HCT116 (cell line): ENCODE measurements at regions not wholly inside any gene's neighbourhood (a gene's known extent, or its start where the extent isn't known, plus 50 kb on each side); places are given as distances from the start of the nearest gene placed in this dataset.

Experiments used
- ATAC-seq: fragments of 200-7000 bp; cut with Tn5 transposase; 2 replicates; pipeline ENCODE4 v1.9.1; 2020; ENCODE audit warnings: mild to moderate bottlenecking, moderate library complexity
- BruUV-seq: library from RNA; stranded (reverse); fragments of 400-500 nt; replicated peaks from 2 replicates; lab custom pipeline; 2021; lab: Mats Ljungman, UMichigan
- CTCF ChIA-PET: fragments of 300-600 bp; sonication (Branson Sonifier 250); formaldehyde crosslinking; loops from one replicate; lab custom pipeline; 2021; ENCODE audit warnings: antibody characterized with exemption; lab: Charles Lee
- POLR2A ChIA-PET: fragments of 300-600, 350-600 bp; sonication (Branson Sonifier 250); formaldehyde crosslinking; loops from one replicate; lab custom pipeline; 2021; ENCODE audit warnings: antibody characterized with exemption; lab: Charles Lee
- RAD21 ChIA-PET, 2 experiments: fragments of 300-600 bp; sonication (Branson Sonifier 250); formaldehyde crosslinking; loops; one replicate each; lab custom pipeline; 2023; ENCODE audit warnings: low total read pairs in 2 of 2; ENCODE audit not compliant: uncharacterized antibody in 2 of 2, unreplicated experiment in 2 of 2, low non-redundant PET in 1 of 2; lab: Charles Lee
- DNase-seq: peaks from one replicate; pipeline ENCODE4 v3.0.0-alpha.2; 2010; ENCODE audit warnings: low read depth, low spot score
- H2AFZ ChIP-seq: fragments of 200-600 bp; shearing (Covaris generic), sonication (generic); 2 replicates; pipeline ENCODE4 v1.6.1; 2017; ENCODE audit warnings: low read depth, mixed run types, mixed read lengths, antibody characterized with exemption, low read length; ENCODE audit not compliant: poor library complexity, severe bottlenecking
- H3K27ac ChIP-seq: 2 replicates; pipeline ENCODE4 v1.5.1; 2012; ENCODE audit warnings: low read depth, low read length
- H3K27me3 ChIP-seq: fragments of 200-600 bp; sonication (generic); 2 replicates; pipeline ENCODE4 v1.6.1; 2016; ENCODE audit warnings: mixed run types, low read length, mixed read lengths; ENCODE audit not compliant: insufficient read depth
- H3K36me3 ChIP-seq, 2 experiments: fragments of 200-500 bp in 1 of 2; fragments of 200-600 bp in 1 of 2; sonication (Bioruptor generic) in 1 of 2; sonication (generic) in 1 of 2; 2 replicates each; pipeline versions ENCODE4 v1.5.1 to v1.6.1; 2014 to 2016; ENCODE audit warnings: low read length in 2 of 2, inconsistent platforms in 1 of 2, mixed read lengths in 1 of 2, mixed run types in 1 of 2; ENCODE audit not compliant: insufficient read depth in 2 of 2, control insufficient read depth in 1 of 2
- H3K4me1 ChIP-seq, 2 experiments: fragments of 200-600 bp in 1 of 2; sonication (generic) in 1 of 2; 2 replicates each; pipeline versions ENCODE4 v1.5.1 to v1.6.1; 2012 to 2017; ENCODE audit warnings: low read length in 2 of 2, inconsistent platforms in 1 of 2, mild to moderate bottlenecking in 1 of 2, mixed read lengths in 1 of 2, mixed run types in 1 of 2, moderate library complexity in 1 of 2; ENCODE audit not compliant: insufficient read depth in 2 of 2, control insufficient read depth in 1 of 2
- H3K4me2 ChIP-seq: fragments of 200-600 bp; sonication (generic); 2 replicates; pipeline ENCODE4 v1.6.1; 2017; ENCODE audit warnings: mixed run types, low read length, mixed read lengths
- H3K4me3 ChIP-seq, 2 experiments: fragments of 200-600 bp in 1 of 2; sonication (generic) in 1 of 2; replicated peaks in 1 of 2; 2 replicates each; pipeline ENCODE4 v1.5.1; 2011 to 2016; ENCODE audit warnings: low read length in 2 of 2, control low read depth in 1 of 2, low read depth in 1 of 2, mild to moderate bottlenecking in 1 of 2, mixed read lengths in 1 of 2, mixed run types in 1 of 2
- H3K79me2 ChIP-seq: fragments of 200-600 bp; sonication (generic); 2 replicates; pipeline ENCODE4 v1.6.1; 2017; ENCODE audit warnings: mild to moderate bottlenecking, mixed run types, low read length, moderate library complexity, mixed read lengths; ENCODE audit not compliant: insufficient read depth
- H3K9ac ChIP-seq: fragments of 200-600 bp; sonication (generic); 2 replicates; pipeline ENCODE4 v1.6.1; 2016; ENCODE audit warnings: low read length, mixed read lengths
- H3K9me2 ChIP-seq: fragments of 200-600 bp; sonication (generic), shearing (Covaris generic); 2 replicates; pipeline ENCODE4 v1.6.1; 2017; ENCODE audit warnings: mixed run types, mild to moderate bottlenecking, moderate library complexity; ENCODE audit not compliant: insufficient read depth
- H3K9me3 ChIP-seq, 2 experiments: fragments of 200-500 bp in 1 of 2; fragments of 200-600 bp in 1 of 2; sonication (Bioruptor generic) in 1 of 2; sonication (generic) in 1 of 2; 2 replicates each; pipeline ENCODE4 v1.6.1; 2014 to 2017; ENCODE audit warnings: low read length in 2 of 2, mixed read lengths in 2 of 2, inconsistent platforms in 1 of 2, low read depth in 1 of 2, mild to moderate bottlenecking in 1 of 2, mixed run types in 1 of 2, moderate library complexity in 1 of 2; ENCODE audit not compliant: control insufficient read depth in 1 of 2, insufficient read depth in 1 of 2
- H4K20me1 ChIP-seq: fragments of 200-600 bp; sonication (generic), shearing (Covaris generic); 2 replicates; pipeline ENCODE4 v1.6.1; 2017; ENCODE audit warnings: mixed run types, mild to moderate bottlenecking, moderate library complexity; ENCODE audit not compliant: insufficient read depth
- EZH2 ChIP-seq: fragments of 200-600 bp; sonication (generic); IDR thresholded peaks from 2 replicates; pipeline ENCODE4 v1.6.1; 2017; ENCODE audit warnings: antibody characterized with exemption, mixed run types
- JUND ChIP-seq: IDR thresholded peaks from 2 replicates; pipeline ENCODE4 v1.6.1; 2012
- YY1 ChIP-seq: IDR thresholded peaks from 2 replicates; pipeline ENCODE4 v1.6.1; 2011; ENCODE audit warnings: low read length, low read depth, moderate library complexity, mild to moderate bottlenecking; ENCODE audit not compliant: insufficient replicate concordance; ENCODE audit errors: extremely low read depth
- ZBTB33 ChIP-seq: IDR thresholded peaks from 2 replicates; pipeline ENCODE4 v1.6.1; 2011; ENCODE audit warnings: mild to moderate bottlenecking, low read length, moderate library complexity; ENCODE audit not compliant: insufficient replicate concordance; ENCODE audit errors: extremely low read depth
- intact Hi-C: fragments of 100-400 bp; cut with micrococcal nuclease; formaldehyde crosslinking; loops from 2 replicates; pipeline ENCODE4 v1.10.0; 2022

GRCh38 chr13:111492341-111492950 is 172.0 kb downstream of the TEX29 start:
- Histone ChIP-seq H2AFZ (no peak overlapping the region), H3K79me2 (no peaks in the 10 kb centered on the region), H3K27me3 (peaks cover 4% of the 10 kb centered on the region), H3K36me3 (no peaks in the 10 kb centered on the region), H3K9me2 (no peaks in the 10 kb centered on the region), H3K4me1 (no peaks in the 10 kb centered on the region), H3K9me3 (peaks cover 0 to 1% of the 10 kb centered on the region in 2 experiments; a peak in 1 of 4 replicates), H3K9ac (no peak overlapping the region), H3K4me3 (no peak overlapping the region), H3K4me2 (no peak overlapping the region), H3K27ac (no peak overlapping the region), H4K20me1 (no peaks in the 10 kb centered on the region)
- CTCF ChIA-PET: no interaction called here
- intact Hi-C loops: no loop called here
- RAD21 ChIA-PET: no interaction called here
- DNase-seq (no peak), ATAC-seq (no peak)
- TF ChIP-seq ZBTB33: no peak
- TF ChIP-seq JUND: no peak
- no peak for TF ChIP-seq EZH2
- no peak for TF ChIP-seq YY1
- POLR2A ChIA-PET: no interaction called here
- BruUV-seq: no TSS peak

GRCh38 chr13:111492958-111493357 is 172.5 kb downstream of the TEX29 start:
- ChIA-PET RAD21 (no interaction called here), POLR2A (no interaction called here), CTCF (no interaction called here)
- no peaks in the 10 kb centered on the region for H4K20me1 ChIP-seq
- no peaks in the 10 kb centered on the region for H3K36me3 ChIP-seq
- no peak overlapping the region for H2AFZ ChIP-seq
- H3K9ac ChIP-seq: no peak overlapping the region
- no TSS peak for BruUV-seq
- ATAC-seq (no peak), DNase-seq (no peak)
- no peaks in the 10 kb centered on the region for H3K4me1 ChIP-seq
- H3K9me3 ChIP-seq: no peaks in the 10 kb centered on the region
- intact Hi-C loops: no loop called here
- no peak overlapping the region for H3K27ac ChIP-seq
- no peak for TF ChIP-seq ZBTB33
- no peak for TF ChIP-seq EZH2
- no peak for TF ChIP-seq JUND
- peaks cover 4% of the 10 kb centered on the region for H3K27me3 ChIP-seq
- no peaks in the 10 kb centered on the region for H3K9me2 ChIP-seq
- H3K79me2 ChIP-seq: no peaks in the 10 kb centered on the region
- no peak overlapping the region for H3K4me2 ChIP-seq
- H3K4me3 ChIP-seq: no peak overlapping the region
